HS-27A (cell line): ENCODE measurements at regions not wholly inside any gene's neighbourhood (a gene's known extent, or its start where the extent isn't known, plus 50 kb on each side); places are given as distances from the start of the nearest gene placed in this dataset.
"Not testable (repeated sequence)": the region's sequence is repeated elsewhere in the genome, so short reads cannot be mapped to it uniquely, and the experiment has no call there.

Experiments
- DNase-seq: peaks from one replicate; pipeline ENCODE4 v3.0.0-alpha.2; 2012; ENCODE audit warnings: low read depth, missing footprints

DNA sequence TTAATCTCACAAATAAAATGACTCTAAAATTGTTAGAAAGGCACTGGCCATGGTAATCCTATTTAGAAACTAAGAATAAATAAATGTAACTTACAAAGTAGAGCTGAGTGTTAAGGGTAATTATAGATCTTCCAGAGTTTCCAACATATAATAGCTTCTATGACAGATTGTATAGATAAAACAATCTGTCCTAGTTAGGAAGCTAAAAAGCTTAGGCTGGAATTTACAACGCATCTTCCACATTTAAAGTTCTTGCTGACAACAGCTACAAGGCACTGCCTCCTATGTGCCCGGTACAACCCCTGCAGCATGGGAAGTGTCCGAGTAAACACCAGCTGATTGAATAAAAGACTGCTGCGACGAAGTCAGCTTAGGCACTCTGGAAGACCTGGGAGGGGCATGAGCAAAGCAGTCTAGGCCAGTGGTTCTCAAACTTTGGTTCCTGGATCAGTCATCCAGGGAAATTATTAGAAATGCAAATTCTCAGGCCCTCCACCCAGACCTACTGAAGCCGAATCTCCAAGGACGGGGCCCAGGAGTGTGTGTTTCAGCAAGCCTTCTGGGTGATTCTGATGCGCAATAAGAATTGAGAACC is 635.6 kb upstream of the TBX3 start:
- DNase-seq = no peak

GRCh38 chr12:115313929-115314328 is 630.0 kb upstream of the TBX3 start:
- DNase-seq = no peak

GRCh38 chr12:115312901-115313300 is 628.9 kb upstream of the TBX3 start:
- DNase-seq = no peak

DNA sequence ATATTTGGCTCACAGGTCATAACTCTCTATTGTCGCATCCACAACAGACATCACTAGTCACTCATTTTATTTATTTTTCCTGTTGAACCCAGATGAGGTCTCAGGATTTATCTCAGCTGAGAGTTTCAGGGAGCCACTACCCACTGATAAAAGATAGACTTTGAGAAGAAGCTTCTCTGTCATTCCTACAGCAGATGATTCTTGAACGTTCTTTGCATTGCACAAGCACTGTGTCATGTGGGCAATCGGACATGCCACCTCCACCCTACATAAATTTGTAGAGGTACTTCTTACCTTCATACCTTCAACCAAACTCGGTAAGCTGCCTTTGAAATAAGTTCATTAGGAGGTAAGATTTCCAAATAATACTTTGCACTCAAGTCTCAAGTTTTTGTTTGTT is 627.9 kb upstream of the TBX3 start:
- DNase-seq = no peak

- DNase-seq = no peak
These were observed 624.9 kb upstream of the TBX3 start for GRCh38 chr12:115308918-115309317.

- no peak for DNase-seq
These were observed 622.4 kb upstream of the TBX3 start for GRCh38 chr12:115306380-115306779.

GRCh38 chr12:115305867-115306266 is 621.9 kb upstream of the TBX3 start:
- DNase-seq = no peak

- no peak for DNase-seq
These were observed 621.3 kb upstream of the TBX3 start for GRCh38 chr12:115305275-115305674.

DNA sequence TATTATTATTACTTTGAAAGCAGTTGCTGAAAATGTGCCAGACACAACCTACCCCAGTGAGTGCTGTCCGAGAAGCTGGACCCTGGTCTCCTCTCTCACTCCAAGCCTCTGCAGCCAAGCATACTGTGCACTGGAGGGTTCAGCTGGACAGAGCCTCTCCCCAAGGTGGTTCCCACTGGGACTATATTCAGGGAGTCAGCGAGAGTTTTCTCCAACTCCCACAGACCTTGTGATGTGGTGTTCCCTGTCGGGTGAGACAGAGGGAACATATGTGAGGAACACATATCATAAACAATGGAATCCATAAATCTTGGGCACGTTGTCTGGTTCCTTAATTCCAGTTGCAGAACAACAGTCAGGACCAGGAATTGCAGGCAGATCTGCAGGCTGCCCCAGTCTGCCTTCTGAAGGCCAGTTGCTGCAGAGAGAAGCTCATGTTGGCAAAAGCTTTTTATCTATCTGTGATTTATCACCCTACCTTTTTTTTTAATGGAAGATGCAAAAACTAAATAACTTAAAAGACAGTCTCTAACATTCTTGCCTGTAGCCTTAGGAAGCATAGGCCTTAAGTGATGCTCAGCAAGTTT is 619.8 kb upstream of the TBX3 start:
- no peak for DNase-seq

GRCh38 chr12:115297445-115297844 is 613.5 kb upstream of the TBX3 start:
- no peak for DNase-seq

- no peak for DNase-seq
These were observed 612.7 kb upstream of the TBX3 start for GRCh38 chr12:115296613-115297198.

GRCh38 chr12:115295886-115296285 is 611.9 kb upstream of the TBX3 start:
- no peak for DNase-seq

GRCh38 chr12:115294453-115295133 is 610.6 kb upstream of the TBX3 start:
- DNase-seq = no peak

DNA sequence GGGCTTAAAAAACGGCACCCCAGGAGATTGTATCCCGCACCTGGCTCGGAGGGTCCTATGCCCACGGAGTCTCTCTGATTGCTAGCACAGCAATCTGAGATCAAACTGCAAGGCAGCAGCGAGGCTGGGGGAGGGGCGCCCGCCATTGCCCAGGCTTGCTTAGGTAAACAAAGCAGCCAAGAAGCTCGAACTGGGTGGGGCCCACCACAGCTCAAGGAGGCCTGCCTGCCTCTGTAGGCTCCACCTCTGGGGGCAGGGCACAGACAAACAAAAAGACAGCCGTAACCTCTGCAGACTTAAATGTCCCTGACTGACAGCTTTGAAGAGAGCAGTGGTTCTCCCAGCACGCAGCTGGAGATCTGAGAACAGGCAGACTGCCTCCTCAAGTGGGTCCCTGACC is 601.5 kb upstream of the TBX3 start:
- not testable (repeated sequence) for DNase-seq

DNA sequence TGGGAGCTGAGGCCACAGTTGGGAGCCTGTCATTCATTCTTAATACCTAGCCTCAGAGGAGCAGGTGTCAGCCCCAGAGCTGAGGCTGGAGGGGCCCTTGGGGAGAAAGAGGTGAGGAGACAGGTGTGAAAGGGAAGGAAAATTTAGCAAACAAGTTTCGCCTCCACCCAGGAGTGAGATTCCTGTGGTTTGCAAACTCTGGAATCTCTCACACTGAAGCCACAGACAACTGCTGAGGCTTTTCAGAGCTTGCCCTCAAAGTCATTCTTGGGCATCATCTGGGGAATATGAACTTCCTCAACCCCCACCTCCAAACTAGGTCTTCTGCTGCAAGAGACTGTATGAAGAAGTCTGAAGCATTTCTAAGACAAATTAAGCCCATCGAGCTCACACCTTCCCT is 589.5 kb upstream of the TBX3 start:
- DNase-seq = no peak

- no peak for DNase-seq
These were observed 584.5 kb upstream of the TBX3 start for GRCh38 chr12:115268451-115268850.

- DNase-seq = no peak
These were observed 583.9 kb upstream of the TBX3 start for GRCh38 chr12:115267891-115268290.

DNA sequence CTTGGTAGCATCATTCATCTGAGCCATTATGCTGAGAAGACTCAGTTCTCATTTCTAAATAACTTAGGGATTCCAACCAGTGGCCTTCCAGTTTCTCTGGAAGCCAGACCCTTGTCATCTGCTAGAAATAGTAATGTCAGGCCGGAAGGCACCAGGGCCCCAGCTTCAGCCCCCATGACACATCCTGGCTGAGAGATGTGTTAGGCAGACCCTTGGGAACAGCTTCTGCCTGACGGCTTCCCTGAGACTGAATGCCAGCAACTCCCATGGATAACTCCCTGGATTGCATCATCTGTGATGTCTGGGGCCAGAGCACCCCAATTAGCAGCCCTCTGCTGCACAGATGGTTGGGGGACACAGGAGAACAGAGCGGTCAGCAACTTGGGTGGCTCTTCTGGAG is 583.5 kb upstream of the TBX3 start:
- DNase-seq = no peak

DNA sequence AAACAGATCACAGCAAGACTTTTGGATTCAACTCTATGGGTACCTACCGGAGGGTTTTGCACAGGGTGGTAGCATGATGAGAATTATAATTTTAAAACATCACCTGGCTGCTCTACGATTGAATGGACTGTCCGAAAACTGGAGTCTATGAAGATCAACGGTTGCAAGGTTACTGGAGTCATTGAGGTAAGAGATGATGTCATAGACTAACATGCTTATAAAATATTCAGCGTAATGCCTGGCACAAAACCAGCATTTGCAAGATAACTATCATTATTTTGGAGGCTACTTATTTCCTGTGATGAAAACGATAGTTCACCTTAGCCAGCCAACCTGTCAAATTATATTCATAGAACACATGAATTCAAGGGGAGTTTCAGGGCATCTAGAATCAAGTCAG is 580.6 kb upstream of the TBX3 start:
- DNase-seq = no peak

DNA sequence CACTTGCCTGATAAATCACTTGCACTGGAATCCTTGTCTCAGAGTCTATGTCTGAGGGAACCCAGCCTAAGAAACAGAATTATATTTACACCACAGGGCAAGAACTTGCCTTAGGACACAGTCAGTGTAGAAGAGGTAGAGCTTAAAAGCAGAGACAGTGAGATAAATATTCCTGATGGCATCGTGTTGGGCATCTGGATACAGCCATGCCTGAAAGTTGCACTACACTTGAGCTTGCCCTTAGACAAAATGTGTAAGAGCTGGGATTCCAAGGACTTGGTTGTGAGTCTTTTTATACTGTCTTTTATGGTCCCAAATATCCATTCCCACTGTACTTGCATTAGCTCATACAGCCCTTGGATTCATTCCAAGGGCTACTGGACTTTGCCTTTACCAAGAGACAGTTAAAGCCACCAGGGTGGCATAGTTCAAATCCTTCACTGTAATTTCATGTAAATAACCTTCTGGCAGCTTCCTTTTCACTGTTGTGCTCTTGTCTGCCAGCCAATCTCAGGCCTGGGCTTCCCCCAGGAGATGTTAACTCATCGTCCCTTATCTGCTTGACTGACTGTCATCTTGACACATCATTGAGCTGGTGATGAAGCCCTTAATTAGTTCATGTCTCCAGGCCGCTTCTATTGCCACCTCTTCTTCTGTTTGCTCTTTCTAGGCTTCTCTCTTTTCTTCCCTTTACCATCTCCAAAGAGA is 577.9 kb upstream of the TBX3 start:
- DNase-seq = no peak

- DNase-seq = no peak
These were observed 577.0 kb upstream of the TBX3 start for GRCh38 chr12:115260762-115261675.
